ENCODE measurements at regions not wholly inside any gene's neighbourhood (a gene's known extent, or its start where the extent isn't known, plus 50 kb on each side); places are given as distances from the start of the nearest gene placed in this dataset.

DNA sequence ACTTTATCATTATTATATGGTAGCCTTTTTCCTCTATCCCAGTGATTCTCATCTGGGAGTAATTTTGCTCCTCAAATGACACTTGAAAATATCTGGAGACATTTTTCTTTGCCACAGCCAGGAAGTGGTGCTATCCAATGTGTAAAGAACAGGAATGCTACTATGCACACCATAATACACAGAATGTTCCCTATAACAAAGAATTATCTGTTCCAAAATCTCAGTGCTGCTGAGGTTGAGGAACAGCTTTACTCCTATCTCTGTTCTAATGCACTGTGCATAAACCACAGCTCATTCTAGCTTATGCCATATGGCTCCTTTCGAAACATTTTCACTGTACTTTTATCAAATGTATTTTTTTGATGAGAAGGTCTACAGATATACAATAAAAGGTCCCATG lies 1231.2 kb upstream of the CELF4 start:
- no peaks in the 10 kb centered on the region for H3K9me3 ChIP-seq
- no peak overlapping the region for H3K4me3 ChIP-seq
- no peaks in the 10 kb centered on the region for H3K27me3 ChIP-seq
- intact Hi-C loops (cut with DNase I), result no loop called here
- no peak for TF ChIP-seq POLR2AphosphoS5 (IDR thresholded peaks at IDR 0.05)
- TF ChIP-seq, protein P1, sequence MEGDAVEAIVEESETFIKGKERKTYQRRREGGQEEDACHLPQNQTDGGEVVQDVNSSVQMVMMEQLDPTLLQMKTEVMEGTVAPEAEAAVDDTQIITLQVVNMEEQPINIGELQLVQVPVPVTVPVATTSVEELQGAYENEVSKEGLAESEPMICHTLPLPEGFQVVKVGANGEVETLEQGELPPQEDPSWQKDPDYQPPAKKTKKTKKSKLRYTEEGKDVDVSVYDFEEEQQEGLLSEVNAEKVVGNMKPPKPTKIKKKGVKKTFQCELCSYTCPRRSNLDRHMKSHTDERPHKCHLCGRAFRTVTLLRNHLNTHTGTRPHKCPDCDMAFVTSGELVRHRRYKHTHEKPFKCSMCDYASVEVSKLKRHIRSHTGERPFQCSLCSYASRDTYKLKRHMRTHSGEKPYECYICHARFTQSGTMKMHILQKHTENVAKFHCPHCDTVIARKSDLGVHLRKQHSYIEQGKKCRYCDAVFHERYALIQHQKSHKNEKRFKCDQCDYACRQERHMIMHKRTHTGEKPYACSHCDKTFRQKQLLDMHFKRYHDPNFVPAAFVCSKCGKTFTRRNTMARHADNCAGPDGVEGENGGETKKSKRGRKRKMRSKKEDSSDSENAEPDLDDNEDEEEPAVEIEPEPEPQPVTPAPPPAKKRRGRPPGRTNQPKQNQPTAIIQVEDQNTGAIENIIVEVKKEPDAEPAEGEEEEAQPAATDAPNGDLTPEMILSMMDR (IDR thresholded peaks at IDR 0.05), result no peak
- no peak for TF ChIP-seq POLR2A (IDR thresholded peaks at IDR 0.05)
- TF ChIP-seq EP300 (IDR thresholded peaks at IDR 0.05), result no peak
- no peaks in the 10 kb centered on the region for H3K4me1 ChIP-seq
- H3K36me3 ChIP-seq, result no peaks in the 10 kb centered on the region
- DNase-seq, result no peak
- H3K27ac ChIP-seq, result no peak overlapping the region
- WGBS, 2 donors, result 81 to 89% methylated on average over 1 of the region's 1 CpG

DNA sequence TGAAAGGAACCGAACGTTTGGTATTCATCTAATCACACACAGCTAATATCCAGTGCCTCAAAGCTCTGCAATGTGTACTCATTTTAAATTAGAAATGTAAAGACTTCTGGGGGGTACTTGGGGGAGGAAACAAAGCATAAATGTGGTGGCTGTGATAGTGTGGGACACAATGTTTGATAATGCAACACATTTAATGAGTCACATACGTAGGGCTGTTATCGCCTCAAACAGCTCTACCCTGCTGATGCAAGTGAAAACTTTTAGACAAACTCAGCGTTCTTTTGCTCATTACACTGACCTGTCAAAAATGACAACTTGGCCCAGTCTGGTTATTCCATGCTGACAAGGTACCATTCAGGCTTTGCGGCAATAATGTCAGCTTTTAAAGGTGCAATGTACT lies 1227.1 kb upstream of the CELF4 start:
- H3K27ac ChIP-seq, result no peak overlapping the region
- no peaks in the 10 kb centered on the region for H3K36me3 ChIP-seq
- no peaks in the 10 kb centered on the region for H3K27me3 ChIP-seq
- intact Hi-C loops (cut with DNase I), result no loop called here
- H3K4me3 ChIP-seq, result no peak overlapping the region
- no peak for DNase-seq
- TF ChIP-seq, protein P1 (IDR thresholded peaks at IDR 0.05), result no peak
- TF ChIP-seq EP300 (IDR thresholded peaks at IDR 0.05) (no peak), POLR2AphosphoS5 (IDR thresholded peaks at IDR 0.05) (no peak), POLR2A (IDR thresholded peaks at IDR 0.05) (no peak)
- 92% methylated on average over 6 of the region's 6 CpGs for WGBS, 2 donors
- no peaks in the 10 kb centered on the region for H3K9me3 ChIP-seq
- H3K4me1 ChIP-seq, result no peaks in the 10 kb centered on the region

DNA sequence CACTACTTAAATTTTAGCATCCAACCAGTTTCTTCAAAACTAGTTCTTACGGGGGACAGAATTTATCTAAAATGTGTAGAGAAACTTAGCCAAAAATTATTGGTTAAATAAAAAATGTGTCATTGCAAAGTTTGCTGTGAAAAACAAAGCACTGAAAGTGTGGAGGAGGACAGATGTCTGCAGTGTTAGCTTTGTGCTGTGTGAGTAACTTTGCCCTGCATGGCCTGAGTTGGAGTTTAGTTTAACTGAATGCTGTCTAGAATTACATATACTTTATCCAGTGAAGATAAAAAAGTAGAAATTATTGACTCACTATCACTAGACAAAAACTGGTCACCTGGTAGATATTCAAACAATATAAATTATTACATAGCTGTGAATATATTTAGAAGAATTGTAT lies 1225.2 kb upstream of the CELF4 start:
- Histone ChIP-seq H3K9me3 (no peaks in the 10 kb centered on the region), H3K4me3 (no peak overlapping the region), H3K27ac (no peak overlapping the region), H3K27me3 (no peaks in the 10 kb centered on the region), H3K36me3 (no peaks in the 10 kb centered on the region), H3K4me1 (no peaks in the 10 kb centered on the region)
- DNase-seq, result no peak
- TF ChIP-seq, protein P1 (IDR thresholded peaks at IDR 0.05), result no peak
- TF ChIP-seq POLR2AphosphoS5 (IDR thresholded peaks at IDR 0.05) (no peak), POLR2A (IDR thresholded peaks at IDR 0.05) (no peak), EP300 (IDR thresholded peaks at IDR 0.05) (no peak)
- 88 to 96% methylated on average over 1 of the region's 1 CpG for WGBS, 2 donors
- intact Hi-C loops (cut with DNase I), result no loop called here

DNA sequence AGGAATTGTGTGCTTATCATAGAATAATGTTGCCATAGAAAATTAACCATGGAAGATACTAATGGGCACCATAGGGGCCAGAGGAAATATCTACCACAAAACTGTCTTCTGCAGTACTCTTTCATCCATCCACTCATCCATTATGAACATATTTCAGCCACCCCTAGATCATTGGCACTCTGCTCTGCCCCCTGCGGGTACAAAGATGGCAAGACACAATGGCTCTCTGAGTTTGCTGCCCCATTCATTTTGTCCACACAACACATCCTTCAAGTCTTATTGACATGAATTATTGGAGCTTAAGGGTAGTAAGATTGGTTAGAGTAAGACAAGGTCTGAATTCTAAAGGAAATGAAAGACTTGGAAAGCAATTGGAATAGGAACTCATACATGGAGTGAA lies 1224.7 kb upstream of the CELF4 start:
- intact Hi-C loops (cut with DNase I), result no loop called here
- H3K27me3 ChIP-seq, result no peaks in the 10 kb centered on the region
- H3K27ac ChIP-seq, result no peak overlapping the region
- H3K4me1 ChIP-seq, result no peaks in the 10 kb centered on the region
- WGBS, 2 donors, result 53 to 68% methylated on average over 1 of the region's 1 CpG
- H3K4me3 ChIP-seq, result no peak overlapping the region
- no peaks in the 10 kb centered on the region for H3K36me3 ChIP-seq
- TF ChIP-seq EP300 (IDR thresholded peaks at IDR 0.05) (no peak), POLR2A (IDR thresholded peaks at IDR 0.05) (no peak), POLR2AphosphoS5 (IDR thresholded peaks at IDR 0.05) (no peak)
- TF ChIP-seq, protein P1 (IDR thresholded peaks at IDR 0.05), result no peak
- H3K9me3 ChIP-seq, result no peaks in the 10 kb centered on the region
- no peak for DNase-seq

DNA sequence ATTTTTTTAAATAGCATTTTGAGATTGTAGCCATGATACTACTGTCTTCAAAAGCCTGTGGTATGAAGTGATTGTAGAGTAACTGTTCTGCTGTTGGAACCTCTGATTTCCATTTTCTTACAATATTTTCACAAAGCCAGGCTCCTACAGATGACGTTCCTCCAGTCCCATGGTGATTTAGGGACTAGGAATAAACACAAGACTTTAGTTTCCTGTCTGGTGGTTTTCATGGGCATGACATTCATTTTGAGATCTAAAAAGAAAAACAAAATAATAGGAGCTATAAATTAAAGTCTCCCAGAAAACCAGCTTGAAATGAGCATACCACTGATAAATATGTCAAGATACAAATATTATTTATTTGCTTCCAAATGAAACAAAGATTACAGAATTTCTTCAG lies 1223.5 kb upstream of the CELF4 start:
- H3K4me3 ChIP-seq, result no peak overlapping the region
- H3K9me3 ChIP-seq, result no peaks in the 10 kb centered on the region
- H3K27me3 ChIP-seq, result no peaks in the 10 kb centered on the region
- intact Hi-C loops (cut with DNase I), result no loop called here
- H3K36me3 ChIP-seq, result no peaks in the 10 kb centered on the region
- no peaks in the 10 kb centered on the region for H3K4me1 ChIP-seq
- TF ChIP-seq EP300 (IDR thresholded peaks at IDR 0.05) (no peak), POLR2AphosphoS5 (IDR thresholded peaks at IDR 0.05) (no peak), POLR2A (IDR thresholded peaks at IDR 0.05) (no peak)
- TF ChIP-seq, protein P1 (IDR thresholded peaks at IDR 0.05), result no peak
- H3K27ac ChIP-seq, result no peak overlapping the region
- no peak for DNase-seq
- WGBS, 2 donors, result 20 to 31% methylated on average over 1 of the region's 1 CpG

All from sigmoid colon (tissue), 6 donors.